H9 (cell line): ENCODE measurements at regions not wholly inside any gene's neighbourhood (a gene's known extent, or its start where the extent isn't known, plus 50 kb on each side); places are given as distances from the start of the nearest gene placed in this dataset.
"Not testable (repeated sequence)": the region's sequence is repeated elsewhere in the genome, so short reads cannot be mapped to it uniquely, and the experiment has no call there.

Experiments
- DNase-seq: peaks from one replicate; pipeline ENCODE4 v3.0.0-alpha.2; 2017
- H2AFZ ChIP-seq: one replicate; pipeline ENCODE4 v1.6.1; 2013; ENCODE audit warnings: mild to moderate bottlenecking, low read length, control low read depth, moderate library complexity
- H2AK5ac ChIP-seq: 2 replicates; pipeline ENCODE4 v1.6.1; 2013; ENCODE audit warnings: low read length, control low read depth, mixed read lengths; ENCODE audit not compliant: insufficient read length
- H2BK120ac ChIP-seq: one replicate; pipeline ENCODE4 v1.6.1; 2013; ENCODE audit warnings: low read depth, mild to moderate bottlenecking, low read length, control low read depth, inconsistent platforms; ENCODE audit not compliant: poor library complexity, severe bottlenecking
- H2BK12ac ChIP-seq: 2 replicates; pipeline ENCODE4 v1.6.1; 2013; ENCODE audit warnings: low read length, control low read depth, mixed read lengths, low read depth; ENCODE audit not compliant: insufficient read length
- H2BK15ac ChIP-seq: 2 replicates; pipeline ENCODE4 v1.6.1; 2013; ENCODE audit warnings: low read depth, low read length, control low read depth
- H2BK20ac ChIP-seq: one replicate; pipeline ENCODE4 v1.6.1; 2013; ENCODE audit warnings: low read depth, mild to moderate bottlenecking, low read length, control low read depth, inconsistent platforms; ENCODE audit not compliant: poor library complexity, severe bottlenecking
- H2BK5ac ChIP-seq: 2 replicates; pipeline ENCODE4 v1.6.1; 2013; ENCODE audit warnings: low read length, control low read depth, mixed read lengths; ENCODE audit not compliant: insufficient read length
- H3K14ac ChIP-seq: 2 replicates; pipeline ENCODE4 v1.6.1; 2013; ENCODE audit warnings: low read length, control low read depth; ENCODE audit not compliant: insufficient read depth
- H3K18ac ChIP-seq: 2 replicates; pipeline ENCODE4 v1.6.1; 2013; ENCODE audit warnings: low read depth, mild to moderate bottlenecking, mixed read lengths, low read length, control low read depth; ENCODE audit not compliant: insufficient read length
- H3K23ac ChIP-seq: 2 replicates; pipeline ENCODE4 v1.6.1; 2013; ENCODE audit warnings: low read length, control low read depth, mixed read lengths, low read depth; ENCODE audit not compliant: insufficient read length
- H3K23me2 ChIP-seq: 2 replicates; pipeline ENCODE4 v1.6.1; 2013; ENCODE audit warnings: low read depth, mild to moderate bottlenecking, mixed read lengths, low read length, control low read depth; ENCODE audit not compliant: insufficient read length, poor library complexity, severe bottlenecking
- H3K27ac ChIP-seq: 2 replicates; pipeline ENCODE4 v1.5.1; 2013; ENCODE audit warnings: low read length, control low read depth, mixed read lengths, low read depth; ENCODE audit not compliant: insufficient read length
- H3K27me3 ChIP-seq: 2 replicates; pipeline ENCODE4 v1.6.1; 2013; ENCODE audit warnings: low read length, control low read depth, inconsistent platforms; ENCODE audit not compliant: insufficient read depth
- H3K4ac ChIP-seq: 2 replicates; pipeline ENCODE4 v1.6.1; 2013; ENCODE audit warnings: low read depth, mild to moderate bottlenecking, control low read depth, inconsistent platforms, low read length, moderate library complexity
- H3K4me1 ChIP-seq: 2 replicates; pipeline ENCODE4 v1.6.1; 2013; ENCODE audit warnings: low read length, control low read depth, inconsistent platforms; ENCODE audit not compliant: insufficient read depth
- H3K4me2 ChIP-seq: 2 replicates; pipeline ENCODE4 v1.6.1; 2013; ENCODE audit warnings: low read length, control low read depth, mixed read lengths; ENCODE audit not compliant: insufficient read length, insufficient read depth
- H3K56ac ChIP-seq: 2 replicates; pipeline ENCODE4 v1.6.1; 2013; ENCODE audit warnings: low read depth, mild to moderate bottlenecking, mixed read lengths, low read length, control low read depth; ENCODE audit not compliant: insufficient read length
- H3K79me1 ChIP-seq: 2 replicates; pipeline ENCODE4 v1.6.1; 2013; ENCODE audit warnings: low read depth, mild to moderate bottlenecking, moderate library complexity, low read length, control low read depth, inconsistent platforms; ENCODE audit not compliant: insufficient read depth, poor library complexity, severe bottlenecking
- H3K79me2 ChIP-seq: 2 replicates; pipeline ENCODE4 v1.6.1; 2013; ENCODE audit warnings: low read length, control low read depth, inconsistent platforms; ENCODE audit not compliant: insufficient read depth
- H3K9ac ChIP-seq: 2 replicates; pipeline ENCODE4 v1.6.1; 2013; ENCODE audit warnings: low read length, control low read depth, mixed read lengths; ENCODE audit not compliant: insufficient read length; ENCODE audit errors: extremely low read depth
- H3K9me3 ChIP-seq: one replicate; pipeline ENCODE4 v1.6.1; 2013; ENCODE audit warnings: low read depth, low read length, inconsistent platforms; ENCODE audit not compliant: control insufficient read depth
- H3T11ph ChIP-seq: one replicate; pipeline ENCODE4 v1.6.1; 2013; ENCODE audit warnings: mild to moderate bottlenecking, low read length, control low read depth, inconsistent platforms
- H4K20me1 ChIP-seq: one replicate; pipeline ENCODE4 v1.6.1; 2013; ENCODE audit not compliant: control insufficient read depth, insufficient read length, insufficient read depth
- H4K5ac ChIP-seq: 2 replicates; pipeline ENCODE4 v1.6.1; 2013; ENCODE audit warnings: low read depth, mild to moderate bottlenecking, mixed read lengths, low read length, control low read depth; ENCODE audit not compliant: insufficient read length
- H4K8ac ChIP-seq: replicated peaks from 2 replicates; pipeline ENCODE4 v1.6.1; 2013; ENCODE audit warnings: low read length, control low read depth, mixed read lengths, low read depth; ENCODE audit not compliant: insufficient read length
- H4K91ac ChIP-seq: 2 replicates; pipeline ENCODE4 v1.6.1; 2013; ENCODE audit warnings: low read depth, mild to moderate bottlenecking, moderate library complexity, mixed read lengths, low read length, control low read depth; ENCODE audit not compliant: insufficient read length
- H3K27ac Mint-ChIP-seq, 3 experiments: 2 replicates in 2 of 3; 3 replicates in 1 of 3; pipeline ENCODE4 v1.8.0; 2020 to 2021; ENCODE audit warnings: mixed read lengths in 3 of 3, mild to moderate bottlenecking in 1 of 3, moderate library complexity in 1 of 3
- H3K27me3 Mint-ChIP-seq: 2 replicates; pipeline ENCODE4 v1.8.0; 2021; ENCODE audit warnings: low read depth, mild to moderate bottlenecking, moderate library complexity, mixed read lengths
- H3K36me3 Mint-ChIP-seq, 3 experiments: 2 replicates in 2 of 3; 3 replicates in 1 of 3; pipeline ENCODE4 v1.8.0; 2020 to 2021; ENCODE audit warnings: low read depth in 3 of 3, mixed read lengths in 3 of 3; ENCODE audit not compliant: insufficient read depth in 1 of 3
- H3K4me1 Mint-ChIP-seq, 2 experiments: 2 replicates each; pipeline ENCODE4 v1.8.0; 2020; ENCODE audit warnings: mixed read lengths in 2 of 2
- H3K4me3 Mint-ChIP-seq, 2 experiments: 2 replicates in 1 of 2; 3 replicates in 1 of 2; pipeline ENCODE4 v1.8.0; 2020 to 2021; ENCODE audit warnings: mild to moderate bottlenecking in 2 of 2, mixed read lengths in 2 of 2, moderate library complexity in 1 of 2
- H3K9me3 Mint-ChIP-seq, 2 experiments: 2 replicates in 1 of 2; 3 replicates in 1 of 2; pipeline ENCODE4 v1.8.0; 2020; ENCODE audit warnings: mild to moderate bottlenecking in 2 of 2, mixed read lengths in 2 of 2, moderate library complexity in 1 of 2
- WGBS: extraction: QIAGEN DNeasy Blood & Tissue Kit; methylation state at CpG from one replicate; pipeline ENCODE4 v1.1.7; 2013; ENCODE audit warnings: missing lambda C conversion rate, low lambda C conversion rate, mixed read lengths; ENCODE audit not compliant: insufficient read length; ENCODE audit errors: extremely low coverage; 5-methylcytosine and 5-hydroxymethylcytosine counted together

GRCh38 chr18:35849241-35849640 is 123.2 kb upstream of the RMP24 start:
- not testable (repeated sequence) for H3K23me2 ChIP-seq, H3K79me2 ChIP-seq, H3K27me3 ChIP-seq, DNase-seq, H4K8ac ChIP-seq, H4K5ac ChIP-seq, H3K4me2 ChIP-seq, H3K4ac ChIP-seq, H3K4me3 Mint-ChIP-seq, H3K14ac ChIP-seq, H3K27me3 Mint-ChIP-seq, H2BK15ac ChIP-seq, H2BK12ac ChIP-seq, H4K91ac ChIP-seq, H2AFZ ChIP-seq, H3K79me1 ChIP-seq, H2BK20ac ChIP-seq, H2AK5ac ChIP-seq, H3K9ac ChIP-seq, H3T11ph ChIP-seq, H2BK120ac ChIP-seq, H4K20me1 ChIP-seq, H3K56ac ChIP-seq, H3K23ac ChIP-seq, H2BK5ac ChIP-seq, H3K9me3 ChIP-seq, H3K27ac Mint-ChIP-seq, H3K18ac ChIP-seq
- no CpG with 5 or more reads among the region's 2 CpGs for WGBS
- H3K4me1 Mint-ChIP-seq: peaks cover 23 to 28% of the 10 kb centered on the region in 2 experiments
- H3K27ac ChIP-seq: peak overlapping the region; percentile 98
- peaks cover 20% of the 10 kb centered on the region for H3K4me1 ChIP-seq
- H3K36me3 Mint-ChIP-seq: peaks cover 5 to 20% (median 16%) of the 10 kb centered on the region in 3 experiments
- peaks cover 13 to 19% of the 10 kb centered on the region in 2 experiments for H3K9me3 Mint-ChIP-seq
